ENCODE measurements at regions not wholly inside any gene's neighbourhood (a gene's known extent, or its start where the extent isn't known, plus 50 kb on each side); places are given as distances from the start of the nearest gene placed in this dataset.

GRCh38 chr9:26426551-26427131 lies 466.0 kb downstream of the CAAP1 start:
- TF ChIP-seq EZH2 (IDR thresholded peaks at IDR 0.05; ENCODE audit: insufficient read depth, poor library complexity, severe bottlenecking): no peak
- no peak for TF ChIP-seq EZH2phosphoT487 (IDR thresholded peaks at IDR 0.05; ENCODE audit: insufficient read depth, low read depth)
